HG03025 (cell line): ENCODE measurements at regions not wholly inside any gene's neighbourhood (a gene's known extent, or its start where the extent isn't known, plus 50 kb on each side); places are given as distances from the start of the nearest gene placed in this dataset.

Experiments used
- ATAC-seq: cut with Tn5 transposase; IDR thresholded peaks from one replicate; pipeline ENCODE4 v1.9.1; 2021; ENCODE audit warnings: mild to moderate bottlenecking, moderate library complexity; ENCODE audit not compliant: unreplicated experiment, low FRiP score

GRCh38 chr1:240000634-240001033 is 91.0 kb upstream of the FMN2 start:
- ATAC-seq, result no peak

GRCh38 chr1:240001177-240001740 is 90.4 kb upstream of the FMN2 start:
- no peak for ATAC-seq

GRCh38 chr1:240004086-240004749 is 87.5 kb upstream of the FMN2 start:
- ATAC-seq, result no peak

GRCh38 chr1:240005997-240006650 is 85.6 kb upstream of the FMN2 start:
- no peak for ATAC-seq

DNA sequence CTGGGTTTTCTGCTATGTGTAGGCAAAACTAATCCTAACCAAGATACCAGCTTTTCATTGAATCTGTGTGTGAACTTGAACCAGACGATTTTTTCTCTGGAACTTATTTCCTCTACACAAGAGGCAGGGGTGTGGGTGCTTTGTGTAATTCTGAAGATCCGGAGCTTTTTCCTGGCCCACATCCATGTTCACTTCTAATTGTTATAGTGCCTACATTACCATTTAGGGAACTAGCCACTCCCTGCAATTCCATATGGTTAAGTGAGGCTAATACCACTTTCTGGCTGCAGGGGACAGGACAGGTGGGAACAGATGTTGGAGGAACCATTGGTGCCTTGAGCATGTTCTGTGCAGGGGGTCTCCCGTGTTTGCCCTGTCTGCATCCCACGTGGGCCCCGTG is 83.4 kb upstream of the FMN2 start:
- ATAC-seq, result no peak

GRCh38 chr1:240014051-240014450 is 77.6 kb upstream of the FMN2 start:
- ATAC-seq, result no peak

GRCh38 chr1:240018617-240019016 is 73.1 kb upstream of the FMN2 start:
- ATAC-seq, result no peak

DNA sequence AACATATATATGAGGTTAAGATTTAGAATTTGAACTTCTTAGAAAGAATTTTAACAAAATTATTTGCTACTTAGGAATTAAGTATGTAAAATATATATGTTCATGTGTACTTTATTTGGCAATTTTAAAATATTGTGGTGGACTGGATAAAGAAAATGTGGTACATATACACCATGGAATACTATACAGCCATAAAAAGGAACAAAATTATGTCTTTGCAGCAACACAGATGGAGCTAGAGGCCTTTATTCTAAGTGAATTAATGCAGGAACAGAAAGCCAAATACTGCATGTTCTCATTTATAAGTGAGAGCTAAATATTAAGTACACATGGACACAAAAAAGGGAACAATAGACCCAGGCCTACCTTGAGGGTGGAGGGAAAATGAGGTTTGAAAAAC is 72.2 kb upstream of the FMN2 start:
- ATAC-seq, result no peak

GRCh38 chr1:240020871-240021270 is 70.8 kb upstream of the FMN2 start:
- no peak for ATAC-seq

DNA sequence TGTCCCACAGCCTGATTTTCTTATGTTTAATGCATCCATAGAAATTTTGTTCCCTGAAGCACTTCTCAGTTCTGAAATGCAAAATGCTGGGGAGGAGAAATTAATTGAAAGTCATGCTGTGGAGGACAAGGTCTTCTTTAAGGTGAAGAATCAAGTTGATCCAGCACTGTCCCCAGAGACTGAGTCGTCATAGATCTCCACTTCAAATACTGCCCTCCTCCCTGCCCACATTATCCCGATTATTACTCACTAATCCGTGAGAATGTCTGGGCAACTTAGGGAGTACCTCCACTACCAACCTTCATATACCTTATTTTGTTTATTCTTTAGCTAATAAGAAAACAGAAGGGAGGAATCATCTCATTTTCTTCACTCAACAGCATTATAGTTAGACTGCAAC is 70.0 kb upstream of the FMN2 start:
- no peak for ATAC-seq

- ATAC-seq, result peak; percentile 55
These were observed 64.6 kb upstream of the FMN2 start for GRCh38 chr1:240027059-240027462.

DNA sequence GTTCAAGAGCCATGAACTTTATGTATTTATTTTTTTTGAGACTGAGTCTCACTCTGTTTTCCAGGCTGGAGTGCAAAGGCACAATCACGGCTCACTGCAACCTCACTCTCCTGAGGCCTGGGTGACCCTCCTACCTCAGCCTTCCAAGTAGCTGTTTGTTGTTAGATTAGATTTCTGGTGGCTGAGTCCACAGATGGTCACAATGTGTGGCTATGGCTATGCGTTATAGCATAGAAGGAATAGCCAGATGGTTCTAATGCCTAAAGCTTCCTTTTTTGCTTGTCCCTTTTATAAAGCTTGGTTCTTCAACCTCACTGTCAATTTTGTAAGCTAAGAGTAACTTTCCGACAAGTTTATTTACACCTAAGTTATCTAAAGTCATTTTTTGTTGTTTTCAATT is 62.3 kb upstream of the FMN2 start:
- no peak for ATAC-seq

GRCh38 chr1:240030236-240030635 is 61.4 kb upstream of the FMN2 start:
- ATAC-seq, result no peak

GRCh38 chr1:240031009-240031408 is 60.7 kb upstream of the FMN2 start:
- ATAC-seq, result no peak

DNA sequence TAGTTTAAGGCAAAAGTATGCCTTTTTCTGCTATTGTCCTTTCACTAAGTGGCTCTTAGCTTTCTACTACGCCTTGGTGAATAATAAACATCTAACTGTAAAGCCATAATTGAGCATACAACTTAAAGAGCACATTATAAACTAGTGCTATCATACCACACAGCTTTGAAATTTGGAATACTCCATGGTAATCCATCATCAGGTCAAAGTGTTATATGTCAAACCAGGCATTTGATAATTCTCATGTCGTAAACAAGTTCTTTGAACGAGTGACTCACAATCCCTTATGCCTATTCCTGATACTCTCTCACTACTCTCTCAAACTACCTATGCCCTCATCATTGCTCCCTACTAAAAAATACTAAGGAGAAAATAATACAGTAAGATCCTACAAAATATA is 60.3 kb upstream of the FMN2 start:
- ATAC-seq, result no peak

DNA sequence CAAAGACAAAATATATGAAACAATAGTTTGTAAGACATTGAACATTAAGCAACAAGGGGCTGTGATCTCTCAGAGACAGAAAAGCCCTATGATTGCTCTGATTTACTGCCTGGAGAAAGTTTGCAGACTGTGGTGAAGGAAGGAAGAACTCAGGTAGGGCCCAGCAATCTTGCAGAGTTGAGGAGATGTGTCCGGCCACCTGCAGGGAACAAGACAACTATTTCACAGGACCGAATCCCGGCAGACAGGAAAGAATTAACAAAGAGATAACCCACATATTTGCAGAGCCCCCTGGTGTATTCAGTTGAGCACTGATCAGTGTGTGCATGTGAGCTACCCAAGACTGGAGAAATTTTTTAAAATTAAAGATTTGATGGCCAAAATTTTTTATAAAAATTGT is 58.3 kb upstream of the FMN2 start:
- no peak for ATAC-seq

GRCh38 chr1:240036526-240036925 is 55.2 kb upstream of the FMN2 start:
- no peak for ATAC-seq
